DND-41 (cell line): ENCODE measurements at regions not wholly inside any gene's neighbourhood (a gene's known extent, or its start where the extent isn't known, plus 50 kb on each side); places are given as distances from the start of the nearest gene placed in this dataset.

ENCODE experiments used
- ATAC-seq: fragments of 200-7000 bp; cut with Tn5 transposase; 3 replicates; pipeline ENCODE4 v1.9.1; 2021; ENCODE audit warnings: low read depth; ENCODE audit not compliant: insufficient read depth
- DNase-seq: peaks from one replicate; pipeline ENCODE4 v3.0.0-alpha.2; 2020
- H2AFZ ChIP-seq: 2 replicates; pipeline ENCODE4 v1.6.0; 2012; ENCODE audit warnings: low read depth, low read length
- H3K27ac ChIP-seq: 2 replicates; pipeline ENCODE4 v1.5.1; 2012; ENCODE audit warnings: low read length, inconsistent platforms
- H3K27me3 ChIP-seq: fragments of 200-600 bp; sonication (generic); 2 replicates; pipeline ENCODE4 v1.6.0; 2012; ENCODE audit warnings: low read length, mild to moderate bottlenecking, inconsistent platforms; ENCODE audit not compliant: insufficient read depth, poor library complexity
- H3K36me3 ChIP-seq: 2 replicates; pipeline ENCODE4 v1.5.1; 2012; ENCODE audit warnings: low read length, inconsistent platforms; ENCODE audit not compliant: insufficient read depth
- H3K4me1 ChIP-seq: 2 replicates; pipeline ENCODE4 v1.5.1; 2012; ENCODE audit warnings: mild to moderate bottlenecking, low read length; ENCODE audit not compliant: insufficient read depth
- H3K4me2 ChIP-seq: 2 replicates; pipeline ENCODE4 v1.6.0; 2012; ENCODE audit warnings: mild to moderate bottlenecking, moderate library complexity, low read length, inconsistent platforms; ENCODE audit not compliant: insufficient read depth
- H3K4me3 ChIP-seq, 2 experiments: fragments of 200-600 bp in 1 of 2; shearing (Covaris generic) in 1 of 2; 2 replicates each; pipeline ENCODE4 v1.5.1; 2012 to 2016; ENCODE audit warnings: inconsistent platforms in 2 of 2, low read length in 2 of 2, mild to moderate bottlenecking in 2 of 2, low read depth in 1 of 2, moderate library complexity in 1 of 2
- H3K79me2 ChIP-seq: 2 replicates; pipeline ENCODE4 v1.6.0; 2012; ENCODE audit warnings: low read length, inconsistent platforms; ENCODE audit not compliant: insufficient read depth
- H3K9ac ChIP-seq: 2 replicates; pipeline ENCODE4 v1.6.0; 2012; ENCODE audit warnings: low read depth, mild to moderate bottlenecking, inconsistent platforms, low read length, moderate library complexity
- H3K9me3 ChIP-seq: 2 replicates; pipeline ENCODE4 v1.5.1; 2012; ENCODE audit warnings: low read length, moderate library complexity, mild to moderate bottlenecking, inconsistent platforms; ENCODE audit not compliant: insufficient read depth, severe bottlenecking
- H4K20me1 ChIP-seq: 2 replicates; pipeline ENCODE4 v1.6.0; 2012; ENCODE audit warnings: low read length; ENCODE audit not compliant: insufficient read depth
- EZH2 ChIP-seq: IDR thresholded peaks from 3 replicates; pipeline ENCODE4 v1.6.1; 2012; ENCODE audit warnings: borderline replicate concordance, low read depth, mild to moderate bottlenecking, moderate library complexity, low read length, inconsistent platforms; ENCODE audit not compliant: severe bottlenecking
- TF ChIP-seq, protein P1 (sequence below): IDR thresholded peaks from 2 replicates; pipeline ENCODE4 v1.5.1; 2012; ENCODE audit warnings: borderline replicate concordance, low read length, moderate library complexity, mild to moderate bottlenecking; ENCODE audit not compliant: poor library complexity, severe bottlenecking; ENCODE audit errors: extremely low read depth

DNA sequence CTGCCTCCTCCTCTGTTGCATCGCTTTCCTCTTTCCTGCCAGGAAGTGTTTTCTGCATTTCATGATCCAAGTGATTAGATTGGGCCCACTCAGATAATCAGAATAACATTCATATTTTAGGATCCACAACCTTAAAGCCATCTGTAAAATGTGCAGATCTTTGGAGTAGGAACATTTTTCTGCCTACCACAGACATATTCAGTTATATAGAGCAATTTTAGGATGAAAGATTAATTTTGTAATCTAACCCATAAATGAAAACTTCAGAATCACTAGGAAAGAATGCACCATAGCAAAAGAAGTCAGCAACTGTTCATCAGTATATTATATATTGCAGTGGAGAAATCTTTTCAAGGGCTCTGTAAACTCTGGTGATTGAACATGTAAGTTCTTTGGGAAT lies 659.9 kb upstream of the LUZP2 start:
- Histone ChIP-seq H3K4me2 (no peak overlapping the region), H3K4me1 (no peaks in the 10 kb centered on the region), H3K79me2 (no peaks in the 10 kb centered on the region), H4K20me1 (no peaks in the 10 kb centered on the region), H3K27ac (no peak overlapping the region), H3K27me3 (no peaks in the 10 kb centered on the region), H2AFZ (no peak overlapping the region), H3K36me3 (no peaks in the 10 kb centered on the region), H3K9me3 (no peaks in the 10 kb centered on the region), H3K4me3 (no peak overlapping the region), H3K9ac (no peak overlapping the region)
- DNase-seq (no peak), ATAC-seq (no peak)
- TF ChIP-seq, protein P1, sequence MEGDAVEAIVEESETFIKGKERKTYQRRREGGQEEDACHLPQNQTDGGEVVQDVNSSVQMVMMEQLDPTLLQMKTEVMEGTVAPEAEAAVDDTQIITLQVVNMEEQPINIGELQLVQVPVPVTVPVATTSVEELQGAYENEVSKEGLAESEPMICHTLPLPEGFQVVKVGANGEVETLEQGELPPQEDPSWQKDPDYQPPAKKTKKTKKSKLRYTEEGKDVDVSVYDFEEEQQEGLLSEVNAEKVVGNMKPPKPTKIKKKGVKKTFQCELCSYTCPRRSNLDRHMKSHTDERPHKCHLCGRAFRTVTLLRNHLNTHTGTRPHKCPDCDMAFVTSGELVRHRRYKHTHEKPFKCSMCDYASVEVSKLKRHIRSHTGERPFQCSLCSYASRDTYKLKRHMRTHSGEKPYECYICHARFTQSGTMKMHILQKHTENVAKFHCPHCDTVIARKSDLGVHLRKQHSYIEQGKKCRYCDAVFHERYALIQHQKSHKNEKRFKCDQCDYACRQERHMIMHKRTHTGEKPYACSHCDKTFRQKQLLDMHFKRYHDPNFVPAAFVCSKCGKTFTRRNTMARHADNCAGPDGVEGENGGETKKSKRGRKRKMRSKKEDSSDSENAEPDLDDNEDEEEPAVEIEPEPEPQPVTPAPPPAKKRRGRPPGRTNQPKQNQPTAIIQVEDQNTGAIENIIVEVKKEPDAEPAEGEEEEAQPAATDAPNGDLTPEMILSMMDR: no peak
- TF ChIP-seq EZH2: no peak

DNA sequence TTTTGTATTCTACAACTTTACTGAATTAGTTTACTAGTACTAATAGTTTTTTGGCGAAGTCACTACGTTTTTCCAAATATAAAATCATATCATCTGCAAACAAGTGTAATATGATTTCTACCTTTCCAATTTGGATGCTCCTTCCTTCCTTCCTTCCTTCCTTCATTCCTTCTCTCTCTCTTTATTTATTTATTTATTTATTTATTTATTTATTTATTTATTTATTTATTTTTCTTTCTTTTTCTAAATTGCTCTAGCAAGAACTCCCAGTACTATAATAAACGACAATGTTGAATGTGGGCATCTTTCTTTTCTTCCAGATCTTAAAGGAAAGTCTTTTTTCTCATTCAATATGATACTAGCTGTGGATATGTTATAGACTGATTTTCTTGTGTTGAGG lies 656.0 kb upstream of the LUZP2 start:
- Histone ChIP-seq H3K27me3 (no peaks in the 10 kb centered on the region), H3K36me3 (no peaks in the 10 kb centered on the region), H2AFZ (no peak overlapping the region), H3K79me2 (no peaks in the 10 kb centered on the region), H4K20me1 (no peaks in the 10 kb centered on the region), H3K27ac (no peak overlapping the region), H3K4me1 (no peaks in the 10 kb centered on the region), H3K4me2 (no peak overlapping the region), H3K9me3 (no peaks in the 10 kb centered on the region), H3K9ac (no peak overlapping the region), H3K4me3 (no peak overlapping the region)
- DNase-seq (no peak), ATAC-seq (no peak)
- TF ChIP-seq, protein P1: no peak
- no peak for TF ChIP-seq EZH2

DNA sequence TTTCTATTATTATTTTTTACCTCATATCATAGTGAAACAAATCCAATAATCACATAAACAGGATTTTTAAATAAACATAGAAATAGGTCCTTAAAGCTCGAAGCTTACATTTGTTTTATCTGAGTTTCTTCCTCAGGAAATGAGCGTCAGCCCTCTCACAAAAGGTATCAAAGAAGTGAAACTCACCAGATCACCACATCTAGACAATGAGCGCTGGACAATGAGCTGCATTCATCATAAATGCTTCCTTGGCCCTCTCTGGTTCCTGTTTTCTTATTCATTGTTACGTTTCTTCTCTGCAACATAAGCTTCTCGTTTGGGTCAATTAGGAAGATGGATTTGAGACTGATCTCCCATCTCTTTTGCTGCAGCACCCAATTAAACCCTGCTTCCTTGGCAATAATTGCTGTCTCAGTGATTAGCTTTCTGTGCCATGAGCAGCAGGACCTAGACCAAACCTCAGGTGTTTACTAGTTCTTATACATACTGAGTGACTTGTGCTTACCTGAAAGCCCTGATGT lies 649.9 kb upstream of the LUZP2 start:
- ATAC-seq: no peak
- H3K4me2 ChIP-seq: no peak overlapping the region
- H3K27ac ChIP-seq: no peak overlapping the region
- H3K27me3 ChIP-seq: no peaks in the 10 kb centered on the region
- H4K20me1 ChIP-seq: no peaks in the 10 kb centered on the region
- no peak overlapping the region for H2AFZ ChIP-seq
- no peaks in the 10 kb centered on the region for H3K79me2 ChIP-seq
- H3K9me3 ChIP-seq: no peaks in the 10 kb centered on the region
- no peak overlapping the region for H3K9ac ChIP-seq
- no peak for DNase-seq
- no peaks in the 10 kb centered on the region for H3K4me1 ChIP-seq
- H3K36me3 ChIP-seq: no peaks in the 10 kb centered on the region
- TF ChIP-seq EZH2: no peak
- TF ChIP-seq, protein P1: no peak
- no peak overlapping the region for H3K4me3 ChIP-seq

DNA sequence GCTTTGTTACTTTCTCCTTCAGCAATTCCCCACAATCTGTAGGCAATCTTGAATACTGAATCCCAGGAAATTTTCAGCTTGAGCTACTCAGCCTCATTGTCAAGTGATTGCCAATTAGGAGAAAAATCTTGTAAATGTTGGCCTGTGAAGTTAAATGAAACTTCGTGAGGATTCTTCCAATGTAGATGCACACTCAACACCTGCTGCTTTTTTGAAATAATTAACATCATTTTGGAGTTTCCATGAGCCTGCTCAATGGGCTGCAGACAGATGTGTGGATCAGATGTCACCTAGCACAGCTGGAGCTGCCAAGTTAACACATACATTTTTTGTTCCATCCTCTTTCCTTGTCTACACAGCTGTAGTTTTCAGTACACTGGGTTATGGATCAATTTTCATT lies 645.6 kb upstream of the LUZP2 start:
- Histone ChIP-seq H3K27me3 (no peaks in the 10 kb centered on the region), H3K4me1 (no peaks in the 10 kb centered on the region), H3K36me3 (no peaks in the 10 kb centered on the region), H3K27ac (no peak overlapping the region), H3K4me3 (no peak overlapping the region), H3K9ac (no peak overlapping the region), H2AFZ (no peak overlapping the region), H3K9me3 (no peaks in the 10 kb centered on the region), H3K4me2 (no peak overlapping the region), H3K79me2 (no peaks in the 10 kb centered on the region), H4K20me1 (no peaks in the 10 kb centered on the region)
- ATAC-seq: no peak
- no peak for TF ChIP-seq EZH2
- no peak for DNase-seq
